ENCODE measurements at regions not wholly inside any gene's neighbourhood (a gene's known extent, or its start where the extent isn't known, plus 50 kb on each side); places are given as distances from the start of the nearest gene placed in this dataset.
"Not testable (repeated sequence)": the region's sequence is repeated elsewhere in the genome, so short reads cannot be mapped to it uniquely, and the experiment has no call there.

- DNase-seq: no peak
Observed at GRCh38 chr6:33892581-33893346, 89.0 kb upstream of the MLN start.

- no peak for DNase-seq
Observed at GRCh38 chr6:33888664-33889200, 84.9 kb upstream of the MLN start.

GRCh38 chr6:33888183-33888582, 84.4 kb upstream of the MLN start:
- DNase-seq: no peak

DNA sequence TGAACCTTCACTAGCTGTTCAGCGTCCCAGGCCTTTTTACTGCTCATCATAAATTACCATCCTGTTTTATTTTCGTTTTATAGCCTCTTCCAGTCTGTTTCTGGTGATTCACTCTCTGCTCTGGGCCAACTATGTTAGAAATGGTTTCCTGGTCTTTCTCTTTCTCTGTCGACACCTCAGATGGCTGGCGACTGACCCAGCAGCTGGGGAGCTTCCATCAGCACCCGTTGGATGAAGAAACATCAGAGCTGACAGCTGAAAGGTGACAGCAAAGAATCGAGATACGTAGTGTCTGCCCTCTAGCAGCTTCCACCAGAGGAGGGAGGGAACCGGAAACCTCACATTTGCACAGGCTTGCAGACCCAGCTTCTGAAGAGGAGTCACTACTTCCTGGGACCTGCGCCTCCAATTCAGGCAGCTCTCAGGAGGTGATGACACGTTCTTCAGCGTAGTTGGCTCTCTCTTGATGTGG, 82.9 kb upstream of the MLN start:
- no peak for DNase-seq

DNA sequence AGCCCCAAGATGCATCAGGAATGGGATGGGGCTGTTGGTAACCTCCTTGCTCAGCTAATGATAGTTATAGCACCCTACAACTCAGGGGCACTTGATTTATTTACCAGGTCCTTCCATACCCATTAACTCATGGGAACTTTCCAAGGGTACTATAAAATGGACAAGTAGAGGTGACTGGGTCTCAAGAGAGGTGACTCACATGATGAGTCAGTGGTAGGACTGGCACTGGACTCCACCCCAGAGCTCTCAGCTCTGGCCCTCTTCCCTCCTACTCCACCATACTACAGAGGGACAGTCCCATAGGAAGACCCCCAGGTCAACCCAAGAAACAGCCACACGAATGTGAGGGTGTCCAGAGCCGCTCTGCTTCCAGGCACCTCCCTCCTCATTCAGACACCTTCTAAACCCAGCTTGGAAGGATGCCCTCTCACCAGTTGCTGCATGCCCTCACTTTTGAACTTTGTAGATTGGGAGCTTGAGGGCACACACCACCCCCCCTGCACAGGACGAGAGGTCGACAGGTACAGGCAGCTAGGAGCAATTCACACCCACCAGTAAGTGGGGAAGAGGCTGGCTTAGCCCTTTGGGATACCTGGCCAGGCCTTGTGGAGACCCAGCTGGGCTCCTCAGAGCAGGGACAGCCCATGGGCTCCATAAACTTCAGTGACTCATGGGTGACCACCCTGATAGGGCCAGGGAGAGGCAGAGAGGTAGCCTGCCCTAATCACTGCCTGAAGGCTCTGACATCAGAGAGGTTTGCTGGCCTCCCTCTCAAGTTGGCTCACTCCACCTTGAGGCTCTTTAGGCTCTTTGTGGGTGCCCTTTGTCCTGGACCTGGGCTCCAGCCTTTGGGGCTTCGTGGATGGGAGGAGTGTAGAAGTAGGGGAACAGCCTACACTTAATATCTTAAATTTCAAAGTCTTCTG, 81.6 kb upstream of the MLN start:
- no peak for DNase-seq

DNA sequence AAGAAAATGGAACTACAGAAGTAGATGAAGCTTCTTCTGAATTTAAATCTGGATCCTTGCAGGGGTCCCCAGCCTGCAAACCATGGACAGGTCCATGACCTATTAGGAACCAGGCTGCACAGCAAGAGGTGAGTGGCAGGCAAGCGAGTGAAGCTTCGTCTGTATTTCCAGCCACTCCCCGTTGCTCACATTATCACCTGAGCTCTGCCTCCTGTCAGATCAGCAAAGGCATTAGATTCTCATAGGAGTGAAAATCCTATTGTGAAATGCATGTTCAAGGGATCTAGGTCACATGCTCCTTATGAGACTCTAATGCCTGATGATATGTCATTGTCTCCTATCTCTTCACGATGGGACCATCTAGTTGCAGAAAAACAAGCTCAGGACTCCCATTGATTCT, 79.8 kb upstream of the MLN start:
- not testable (repeated sequence) for DNase-seq

DNA sequence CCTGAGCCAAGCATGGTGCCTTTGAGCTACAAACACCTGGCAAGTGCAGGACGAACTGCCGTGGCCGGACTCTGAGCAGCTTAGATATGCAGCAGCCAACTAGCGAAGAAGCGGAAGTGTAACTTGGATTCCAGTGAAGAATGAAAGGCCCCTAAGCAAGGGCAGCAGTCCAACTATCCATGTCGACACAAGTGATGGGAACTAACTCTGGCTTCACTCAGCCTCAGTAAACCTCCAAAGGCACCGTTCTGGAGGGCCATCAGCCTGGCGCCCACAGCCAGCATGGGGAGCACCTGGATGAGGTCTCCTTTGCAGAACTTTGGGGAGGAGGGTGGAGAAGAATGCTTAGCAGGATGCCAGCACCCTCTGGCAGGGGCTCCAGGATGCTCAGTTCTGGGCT, 78.4 kb upstream of the MLN start:
- no peak for DNase-seq

DNA sequence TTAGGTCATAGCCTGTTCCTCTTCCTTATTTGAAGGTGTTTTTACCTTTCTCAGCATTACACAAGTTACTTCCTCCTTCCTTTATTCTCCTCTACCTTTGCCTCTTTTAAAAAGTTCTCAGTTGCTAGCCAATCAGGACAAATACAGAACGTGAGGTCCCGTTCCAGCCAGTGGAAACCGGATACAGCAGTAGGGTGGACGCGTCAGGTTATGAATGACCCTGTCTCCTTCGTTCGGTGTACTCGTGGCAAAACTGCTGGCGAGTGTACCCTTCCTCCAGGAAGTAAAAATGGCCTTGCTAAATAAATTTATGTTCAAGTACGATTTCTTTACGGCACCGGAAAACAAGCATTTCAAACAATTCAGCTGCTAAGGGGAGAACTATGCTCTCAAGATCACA, 77.0 kb upstream of the MLN start:
- no peak for DNase-seq

- no peak for DNase-seq
Observed at GRCh38 chr6:33880104-33880678, 76.4 kb upstream of the MLN start.

DNA sequence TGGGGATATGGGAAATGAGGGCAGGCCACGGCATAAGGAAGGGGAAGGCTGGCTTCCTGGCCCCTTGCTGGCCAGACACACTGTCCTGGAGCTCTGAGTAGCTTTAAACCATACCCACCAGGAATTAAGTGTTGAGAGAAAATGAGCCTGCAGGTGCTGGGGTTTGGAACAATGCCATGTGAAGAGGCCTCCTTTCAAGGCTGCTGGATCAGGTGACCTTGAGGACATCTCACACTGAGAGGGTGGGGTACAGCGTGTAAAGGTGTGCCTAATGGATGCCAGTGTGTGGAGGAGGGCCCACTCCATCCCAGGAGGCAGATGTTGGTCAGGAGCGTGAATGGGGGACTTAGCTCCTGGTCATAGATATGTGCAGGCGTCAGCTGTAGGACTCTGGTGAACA, 74.8 kb upstream of the MLN start:
- DNase-seq: no peak

DNA sequence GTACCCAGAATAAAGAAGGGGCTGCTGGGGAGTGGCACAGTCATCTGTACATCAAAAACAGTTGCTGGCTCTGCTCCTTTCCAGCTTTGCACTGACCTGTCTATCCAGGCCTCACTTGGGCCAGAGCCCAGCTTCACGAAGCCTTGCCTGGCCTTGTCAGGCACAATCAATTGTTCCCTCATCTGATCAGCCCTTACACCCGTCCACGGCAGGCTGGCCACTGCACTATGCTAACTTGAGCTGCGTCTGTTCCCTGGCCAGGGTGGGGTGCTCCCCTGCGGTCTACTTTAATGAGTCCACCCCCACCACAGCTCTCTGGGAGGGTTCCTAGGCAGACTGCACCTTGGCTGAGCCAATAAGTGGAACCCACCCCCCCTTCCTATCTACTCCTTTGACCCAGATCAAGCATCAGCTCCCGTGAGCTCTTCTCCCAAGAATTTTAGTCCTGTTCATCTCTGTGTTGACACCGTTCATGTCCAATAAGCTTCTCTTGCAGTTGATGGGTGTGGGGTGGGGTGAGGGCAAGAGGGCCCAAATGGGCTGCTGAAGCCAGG, 74.3 kb upstream of the MLN start:
- DNase-seq: no peak

DNA sequence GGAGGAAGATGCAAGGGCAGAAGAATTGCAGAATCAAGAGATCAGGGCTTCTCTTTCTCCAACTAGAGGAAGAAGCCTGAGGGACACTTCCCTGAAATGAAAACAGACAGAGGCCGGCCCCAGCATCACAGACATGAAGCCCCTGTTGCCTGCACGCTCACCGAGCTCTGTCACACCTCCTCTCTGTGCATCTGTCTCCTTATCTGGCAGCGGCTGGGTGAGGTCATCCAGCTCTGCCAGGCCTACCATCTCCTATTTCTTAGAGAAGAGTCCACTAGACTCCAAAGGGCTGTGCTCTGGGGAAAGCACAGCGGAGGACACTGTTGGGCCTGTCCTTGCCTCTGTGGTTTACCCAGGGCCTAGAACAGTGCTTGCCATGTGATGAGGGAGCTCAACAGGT, 71.9 kb upstream of the MLN start:
- DNase-seq: no peak

DNA sequence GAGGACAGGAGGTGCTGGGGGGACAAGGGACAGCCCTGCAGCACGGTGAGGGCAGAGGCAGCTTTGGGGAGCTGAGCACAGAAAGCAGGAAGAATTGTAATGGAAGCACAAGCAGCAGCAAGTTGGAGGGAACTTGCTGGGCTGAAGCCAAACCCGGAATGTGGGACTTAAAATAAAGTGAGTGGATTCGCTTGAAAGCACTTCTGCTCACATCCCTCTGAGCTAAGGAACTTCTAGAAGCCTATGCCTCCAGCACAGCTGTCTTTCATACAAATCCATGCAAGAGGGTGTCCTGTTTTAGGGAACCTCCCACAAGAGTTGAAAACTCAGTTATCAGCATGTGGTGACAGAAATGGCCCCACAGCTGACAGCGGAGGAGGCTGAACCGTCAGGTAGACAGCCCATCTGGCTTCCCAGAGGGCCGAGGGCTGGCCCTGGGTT, 71.4 kb upstream of the MLN start:
- no peak for DNase-seq

- DNase-seq: no peak
Observed at GRCh38 chr6:33874136-33874760, 70.4 kb upstream of the MLN start.

DNA sequence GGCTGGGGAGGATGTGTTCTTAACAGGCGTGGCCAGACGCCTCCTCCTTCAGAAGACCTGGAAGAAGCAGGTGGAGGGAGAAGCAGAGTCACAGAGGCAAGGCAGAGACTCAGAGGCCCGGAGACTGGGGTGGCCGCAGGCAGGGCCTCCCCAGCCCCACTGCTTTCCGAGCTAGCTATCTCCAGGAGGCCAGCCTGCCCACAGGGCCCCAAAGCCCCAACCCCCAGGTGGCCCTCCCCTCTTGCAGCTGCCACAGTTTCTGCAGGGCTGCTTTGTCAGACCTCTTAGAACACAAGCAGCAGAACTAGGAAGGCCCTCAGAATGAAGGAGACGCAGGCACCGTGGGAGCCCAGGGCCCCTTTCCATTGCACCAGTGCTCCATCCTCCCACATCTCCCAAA, 69.0 kb upstream of the MLN start:
- no peak for DNase-seq

- no peak for DNase-seq
Observed at GRCh38 chr6:33869826-33870423, 66.1 kb upstream of the MLN start.

DNA sequence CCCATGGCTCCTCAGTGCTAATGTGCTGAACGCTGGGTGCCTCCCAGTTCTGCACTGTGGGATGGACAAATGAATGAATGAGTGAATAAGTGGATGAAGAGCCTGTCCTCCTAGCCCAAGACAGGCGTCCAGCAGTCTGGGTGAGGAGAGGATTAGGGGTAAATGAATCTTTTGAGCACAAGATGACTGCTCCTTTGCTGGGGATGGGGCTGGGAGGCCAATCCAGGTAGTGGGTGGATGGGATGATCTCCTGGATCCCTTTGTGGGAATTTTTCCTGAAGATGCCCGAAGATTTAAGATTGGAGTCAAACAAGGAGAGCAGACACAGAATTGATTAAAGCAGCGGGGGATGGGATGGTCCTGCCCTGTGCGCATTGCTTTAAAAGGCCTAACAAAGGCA, 65.3 kb upstream of the MLN start:
- DNase-seq: no peak

DNA sequence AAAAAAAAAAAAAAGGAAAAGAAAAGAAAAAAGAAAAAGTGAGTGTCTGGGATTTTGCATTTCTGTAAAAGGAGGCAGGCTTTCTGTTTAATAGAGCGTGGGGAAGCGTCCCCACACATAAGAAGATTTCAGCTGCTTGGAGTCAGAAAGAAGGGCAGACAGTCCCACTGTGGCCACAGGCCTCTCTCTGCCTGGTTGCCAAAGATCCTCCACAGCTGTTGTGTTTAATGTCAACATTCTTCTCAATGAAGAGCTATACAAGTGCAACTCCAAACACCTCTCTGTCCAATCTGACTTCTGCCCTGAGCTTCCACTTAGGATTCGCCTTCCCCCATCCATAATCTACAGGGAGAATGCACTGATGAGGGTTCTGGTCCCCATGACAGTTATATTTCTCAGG, 64.3 kb upstream of the MLN start:
- no peak for DNase-seq

- DNase-seq: no peak
Observed at GRCh38 chr6:33865478-33866077, 61.8 kb upstream of the MLN start.

DNA sequence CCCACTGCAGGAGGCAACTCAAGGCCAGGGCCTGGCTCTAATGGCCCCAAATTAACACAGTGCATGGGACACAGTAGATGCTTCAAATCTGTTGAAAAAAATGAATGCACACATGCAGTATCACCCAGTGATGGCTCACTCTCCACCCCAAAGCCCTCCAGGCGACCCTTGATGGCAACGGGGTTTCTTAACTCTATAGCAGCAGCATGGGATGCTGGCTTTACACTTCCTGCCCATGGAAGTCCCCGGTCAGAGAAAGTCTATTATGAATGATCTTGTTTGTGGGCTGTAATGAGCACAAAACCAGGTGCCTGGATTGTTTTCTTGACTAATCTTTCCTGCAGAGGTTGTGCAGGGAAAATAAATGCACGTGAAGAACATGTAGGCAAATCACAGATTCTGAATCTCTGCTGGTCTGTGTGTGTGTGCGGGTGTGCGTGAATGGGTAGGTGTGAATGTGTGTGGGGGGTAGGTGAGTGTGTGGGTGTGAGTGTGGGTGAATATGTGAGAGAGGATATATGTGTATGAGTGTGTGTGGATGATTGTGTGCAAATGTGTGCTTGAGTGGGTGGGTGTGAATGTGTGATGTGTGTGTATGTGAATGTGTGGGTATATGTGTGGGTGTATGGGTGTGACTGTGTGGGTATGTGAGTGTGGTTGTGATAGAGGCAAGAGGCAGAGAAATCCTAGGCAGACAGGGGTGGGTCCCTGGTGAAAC, 60.1 kb upstream of the MLN start:
- DNase-seq: no peak

DNA sequence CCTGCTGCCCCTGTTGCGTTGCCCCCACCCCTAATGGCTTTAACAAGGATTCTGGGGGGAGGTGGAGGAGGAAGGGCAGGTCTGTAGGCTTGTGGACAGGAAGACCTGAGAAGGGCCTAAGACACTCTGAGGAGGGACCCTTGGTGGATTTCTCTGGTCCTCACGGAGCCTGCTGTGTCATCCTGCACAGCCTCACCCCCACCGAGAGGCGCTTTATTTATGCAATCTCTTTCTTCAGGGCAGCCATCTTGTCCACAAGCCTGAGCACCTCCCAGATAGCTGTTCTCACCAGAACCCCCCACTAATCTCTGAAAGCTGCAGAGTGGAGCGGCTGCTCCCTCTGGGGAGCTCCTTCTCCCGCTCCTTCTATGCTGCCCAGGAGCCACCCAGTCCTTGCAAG, 59.3 kb upstream of the MLN start:
- DNase-seq: no peak
